ENCODE measurements at regions not wholly inside any gene's neighbourhood (a gene's known extent, or its start where the extent isn't known, plus 50 kb on each side); places are given as distances from the start of the nearest gene placed in this dataset.

DNA sequence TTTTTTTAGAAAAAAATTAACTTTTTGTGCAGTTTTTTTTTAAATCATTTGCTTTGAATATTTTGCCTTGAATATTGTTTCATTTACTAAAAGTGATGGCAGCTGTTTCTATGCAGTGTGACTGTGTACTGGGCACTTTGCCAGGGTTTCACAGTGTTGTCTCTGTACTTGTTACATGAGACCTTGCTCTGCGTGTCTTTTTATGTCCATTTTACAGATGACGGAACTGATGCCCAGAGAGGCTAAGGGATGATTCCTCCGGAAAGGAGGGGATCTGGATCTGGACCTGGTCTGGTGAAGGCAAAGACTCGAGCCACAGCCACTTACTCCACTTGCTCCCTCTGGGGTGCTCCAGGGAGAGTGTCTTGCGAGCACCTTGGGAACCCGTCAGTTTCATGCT lies 124.8 kb upstream of the PTCH1 start:
- dilution Hi-C loops (cut with HindIII; ENCODE audit: low sequenced_read_pairs, unreplicated experiment) = no loop called here
- in situ Hi-C loops (cut with MboI; ENCODE audit: low sequenced_read_pairs) = no loop called here
- H3K9me1 ChIP-seq (ENCODE audit: insufficient read depth, low read length) = no peaks in the 10 kb centered on the region
- no TSS peak for BruUV-seq (replicated peaks)
- no peak overlapping the region for H4K91ac ChIP-seq (ENCODE audit: insufficient read depth, low read depth, low read length)
- H4K5ac ChIP-seq (ENCODE audit: low read depth, low read length) = no peak overlapping the region
- no peak overlapping the region for H3K18ac ChIP-seq (ENCODE audit: low read depth, low read length)
- no peak overlapping the region for H2AFZ ChIP-seq (replicated peaks; ENCODE audit: low read length, poor library complexity)
- no peaks in the 10 kb centered on the region; the same call in 1 of the 2 replicates for H3K27me3 ChIP-seq (ENCODE audit: control insufficient read depth, insufficient read depth, low read length)
- intact Hi-C loops (cut with micrococcal nuclease) = no loop called here
- no peak overlapping the region for H2BK15ac ChIP-seq (ENCODE audit: low read depth, low read length)
- ChIA-PET POLR2A (ENCODE audit: unreplicated experiment) (interaction anchor here (0.6 kb wide), 1 partner anchor 586 kb away, joined by 3 read pairs; no protein-coding TSS in a partner anchor), CTCF (no interaction called here)
- H3K4me1 ChIP-seq (ENCODE audit: control insufficient read depth, insufficient read depth, low read length) = no peaks in the 10 kb centered on the region
- DNase-seq (no peak), ATAC-seq (ENCODE audit: low read depth) (no peak)
- no peaks in the 10 kb centered on the region for H3K36me3 ChIP-seq (ENCODE audit: control insufficient read depth, insufficient read depth, low read length)
- TF ChIP-seq ELK1 (IDR thresholded peaks at IDR 0.05; ENCODE audit: borderline replicate concordance, low read depth, low read length) = no peak
- no peak for TF ChIP-seq MAZ (IDR thresholded peaks at IDR 0.05; ENCODE audit: borderline replicate concordance, low read depth, low read length)
- no peak for TF ChIP-seq CHD1 (IDR thresholded peaks at IDR 0.05; ENCODE audit: low read depth, low read length)
- TF ChIP-seq POLR2A (IDR thresholded peaks at IDR 0.05; ENCODE audit: low read depth, low read length) = no peak
- TF ChIP-seq, protein P1, sequence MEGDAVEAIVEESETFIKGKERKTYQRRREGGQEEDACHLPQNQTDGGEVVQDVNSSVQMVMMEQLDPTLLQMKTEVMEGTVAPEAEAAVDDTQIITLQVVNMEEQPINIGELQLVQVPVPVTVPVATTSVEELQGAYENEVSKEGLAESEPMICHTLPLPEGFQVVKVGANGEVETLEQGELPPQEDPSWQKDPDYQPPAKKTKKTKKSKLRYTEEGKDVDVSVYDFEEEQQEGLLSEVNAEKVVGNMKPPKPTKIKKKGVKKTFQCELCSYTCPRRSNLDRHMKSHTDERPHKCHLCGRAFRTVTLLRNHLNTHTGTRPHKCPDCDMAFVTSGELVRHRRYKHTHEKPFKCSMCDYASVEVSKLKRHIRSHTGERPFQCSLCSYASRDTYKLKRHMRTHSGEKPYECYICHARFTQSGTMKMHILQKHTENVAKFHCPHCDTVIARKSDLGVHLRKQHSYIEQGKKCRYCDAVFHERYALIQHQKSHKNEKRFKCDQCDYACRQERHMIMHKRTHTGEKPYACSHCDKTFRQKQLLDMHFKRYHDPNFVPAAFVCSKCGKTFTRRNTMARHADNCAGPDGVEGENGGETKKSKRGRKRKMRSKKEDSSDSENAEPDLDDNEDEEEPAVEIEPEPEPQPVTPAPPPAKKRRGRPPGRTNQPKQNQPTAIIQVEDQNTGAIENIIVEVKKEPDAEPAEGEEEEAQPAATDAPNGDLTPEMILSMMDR (conservative IDR thresholded peaks at IDR 0.05; ENCODE audit: low read depth, low read length) = no peak
- TF ChIP-seq FOS (IDR thresholded peaks at IDR 0.05; ENCODE audit: low read depth, low read length) = no peak
- no peak for TF ChIP-seq NFE2L2 (IDR thresholded peaks at IDR 0.05; ENCODE audit: low read depth, low read length)
- TF ChIP-seq MAFK (IDR thresholded peaks at IDR 0.05; ENCODE audit: low read depth, low read length) = no peak
- no peak for TF ChIP-seq CEBPB (IDR thresholded peaks at IDR 0.05; ENCODE audit: low read depth, low read length)
- no peak for TF ChIP-seq RAD21 (IDR thresholded peaks at IDR 0.05; ENCODE audit: low read length)
- TF ChIP-seq, protein P2, sequence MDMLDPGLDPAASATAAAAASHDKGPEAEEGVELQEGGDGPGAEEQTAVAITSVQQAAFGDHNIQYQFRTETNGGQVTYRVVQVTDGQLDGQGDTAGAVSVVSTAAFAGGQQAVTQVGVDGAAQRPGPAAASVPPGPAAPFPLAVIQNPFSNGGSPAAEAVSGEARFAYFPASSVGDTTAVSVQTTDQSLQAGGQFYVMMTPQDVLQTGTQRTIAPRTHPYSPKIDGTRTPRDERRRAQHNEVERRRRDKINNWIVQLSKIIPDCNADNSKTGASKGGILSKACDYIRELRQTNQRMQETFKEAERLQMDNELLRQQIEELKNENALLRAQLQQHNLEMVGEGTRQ (IDR thresholded peaks at IDR 0.05; ENCODE audit: low read depth, low read length) = no peak
- no peak for TF ChIP-seq SMC3 (IDR thresholded peaks at IDR 0.05; ENCODE audit: low read depth, low read length)
- TF ChIP-seq BHLHE40 (IDR thresholded peaks at IDR 0.05; ENCODE audit: low read depth, low read length) = no peak
- H4K20me1 ChIP-seq (ENCODE audit: insufficient read depth, low read length) = no peaks in the 10 kb centered on the region
- no peak overlapping the region for H2BK20ac ChIP-seq (ENCODE audit: low read depth, low read length)
- H3K4ac ChIP-seq (ENCODE audit: low read depth, low read length) = no peak overlapping the region
- no peak overlapping the region for H2AK5ac ChIP-seq (ENCODE audit: low read depth, low read length)
- WGBS, 2 experiments (ENCODE audit: extremely low coverage in 2 of 2, insufficient read length in 1 of 2) = no CpG with 5 or more reads among the region's 6 CpGs
- no peak overlapping the region for H4K8ac ChIP-seq (ENCODE audit: low read depth in 2 of 2, low read length in 2 of 2)
- no peak overlapping the region for H3K23ac ChIP-seq (ENCODE audit: low read depth, low read length)
- H3K14ac ChIP-seq (replicated peaks; ENCODE audit: low read depth, low read length) = no peak overlapping the region
- H3K56ac ChIP-seq (ENCODE audit: extremely low read depth, insufficient read depth, low read length) = no peak overlapping the region
- no peak overlapping the region for H2AK9ac ChIP-seq (replicated peaks; ENCODE audit: low read depth, low read length, poor library complexity)
- H2BK120ac ChIP-seq (ENCODE audit: low read depth, low read length) = no peak overlapping the region
- no peak overlapping the region for H2BK5ac ChIP-seq (ENCODE audit: low read depth, low read length, poor library complexity, severe bottlenecking)
- H3K9ac ChIP-seq (ENCODE audit: low read depth, low read length) = no peak overlapping the region
- no peak overlapping the region for H3K4me2 ChIP-seq (ENCODE audit: low read depth, low read length)
- no peak overlapping the region for H3K4me3 ChIP-seq (ENCODE audit: insufficient read depth, low read depth, low read length)
- peaks cover 2% of the 10 kb centered on the region; the same call in 1 of the 2 replicates for H3K9me3 ChIP-seq (ENCODE audit: control insufficient read depth, insufficient read depth, low read length)
- H3K27ac ChIP-seq (ENCODE audit: insufficient read depth, low read length) = no peak overlapping the region
- H3K79me1 ChIP-seq (ENCODE audit: low read depth in 1 of 2, low read length in 2 of 2) = no peaks in the 10 kb centered on the region
